ENCODE measurements at regions not wholly inside any gene's neighbourhood (a gene's known extent, or its start where the extent isn't known, plus 50 kb on each side); places are given as distances from the start of the nearest gene placed in this dataset.
"Not testable (repeated sequence)": the region's sequence is repeated elsewhere in the genome, so short reads cannot be mapped to it uniquely, and the experiment has no call there.

- TF ChIP-seq Cebpa-rat (IDR thresholded peaks at IDR 0.05), result no peak
- Histone ChIP-seq H3K4me1 (no peaks in the 10 kb centered on the region), H3K36me3 (no peaks in the 10 kb centered on the region), H4K20me1 (no peaks in the 10 kb centered on the region), H3K27me3 (no peaks in the 10 kb centered on the region), H3K9ac (no peak overlapping the region), H3K27ac (no peak overlapping the region), H3K9me3 (replicated peaks in 1 of 11) (no peaks in the 10 kb centered on the region), H3K4me2 (no peak overlapping the region), H3K4me3 (no peak overlapping the region)
These were observed 53.5 kb upstream of the EPB41L4A start for GRCh38 chr5:112472614-112473013.

GRCh38 chr5:112473989-112474388 lies 54.9 kb upstream of the EPB41L4A start:
- Histone ChIP-seq H4K20me1 (no peaks in the 10 kb centered on the region), H3K4me2 (no peak overlapping the region), H3K27me3 (no peaks in the 10 kb centered on the region), H3K9me3 (replicated peaks in 1 of 11) (no peaks in the 10 kb centered on the region), H3K4me3 (no peak overlapping the region), H3K27ac (no peak overlapping the region), H3K36me3 (no peaks in the 10 kb centered on the region), H3K9ac (no peak overlapping the region), H3K4me1 (no peaks in the 10 kb centered on the region)
- no peak for TF ChIP-seq Cebpa-rat (IDR thresholded peaks at IDR 0.05)

- Histone ChIP-seq H3K27me3 (no peaks in the 10 kb centered on the region), H4K20me1 (no peaks in the 10 kb centered on the region), H3K36me3 (no peaks in the 10 kb centered on the region), H3K4me2 (no peak overlapping the region), H3K4me3 (no peak overlapping the region), H3K9ac (no peak overlapping the region), H3K9me3 (replicated peaks in 1 of 11) (no peaks in the 10 kb centered on the region), H3K27ac (no peak overlapping the region), H3K4me1 (no peaks in the 10 kb centered on the region)
- no peak for TF ChIP-seq Cebpa-rat (IDR thresholded peaks at IDR 0.05)
These were observed 56.8 kb upstream of the EPB41L4A start for GRCh38 chr5:112475747-112476365.

DNA sequence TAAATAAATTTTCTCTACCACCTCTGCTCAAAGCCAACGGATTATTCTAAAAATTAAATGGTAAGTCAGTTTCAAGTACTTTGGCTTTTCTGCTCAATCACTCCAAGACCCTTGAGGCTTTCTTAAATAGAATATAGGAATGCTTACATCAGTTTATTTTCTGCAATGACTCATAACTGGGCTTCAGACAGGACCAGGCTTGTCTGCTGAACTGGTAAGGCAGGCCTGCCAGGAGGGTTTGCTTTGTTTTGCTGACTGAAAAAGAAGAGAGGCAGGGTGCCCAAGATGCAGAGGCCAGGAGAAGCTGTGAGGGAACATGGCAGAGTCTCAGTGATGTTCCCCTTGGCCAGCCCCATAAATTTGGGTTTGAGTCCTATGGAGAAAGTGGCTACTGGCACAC lies 60.3 kb upstream of the EPB41L4A start:
- H3K4me1 ChIP-seq, result no peaks in the 10 kb centered on the region
- H3K27ac ChIP-seq, result no peak overlapping the region
- no peak overlapping the region for H3K4me3 ChIP-seq
- no peaks in the 10 kb centered on the region for H4K20me1 ChIP-seq
- no peaks in the 10 kb centered on the region for H3K27me3 ChIP-seq
- TF ChIP-seq Cebpa-rat (IDR thresholded peaks at IDR 0.05), result no peak
- H3K9ac ChIP-seq, result no peak overlapping the region
- no peak overlapping the region for H3K4me2 ChIP-seq
- H3K36me3 ChIP-seq, result no peaks in the 10 kb centered on the region
- H3K9me3 ChIP-seq (replicated peaks in 1 of 11), result peaks cover 0 to 11% (median 4%) of the 10 kb centered on the region in 11 experiments; a peak in 9 of 22 replicates

GRCh38 chr5:112480501-112480900 lies 61.4 kb upstream of the EPB41L4A start:
- Histone ChIP-seq H3K4me3 (no peak overlapping the region), H3K4me2 (no peak overlapping the region), H4K20me1 (no peaks in the 10 kb centered on the region), H3K4me1 (no peaks in the 10 kb centered on the region), H3K27ac (no peak overlapping the region), H3K36me3 (no peaks in the 10 kb centered on the region), H3K9me3 (replicated peaks in 1 of 11) (peaks cover 0 to 11% (median 4%) of the 10 kb centered on the region in 11 experiments; a peak in 9 of 22 replicates), H3K9ac (no peak overlapping the region), H3K27me3 (no peaks in the 10 kb centered on the region)
- no peak for TF ChIP-seq Cebpa-rat (IDR thresholded peaks at IDR 0.05)

- Histone ChIP-seq H3K4me2 (no peak overlapping the region), H3K9me3 (replicated peaks in 1 of 11) (peaks cover 0 to 11% (median 4%) of the 10 kb centered on the region in 11 experiments; a peak in 9 of 22 replicates), H3K4me1 (no peaks in the 10 kb centered on the region), H3K9ac (no peak overlapping the region), H4K20me1 (no peaks in the 10 kb centered on the region), H3K4me3 (no peak overlapping the region), H3K27me3 (no peaks in the 10 kb centered on the region), H3K27ac (no peak overlapping the region), H3K36me3 (no peaks in the 10 kb centered on the region)
- TF ChIP-seq Cebpa-rat (IDR thresholded peaks at IDR 0.05), result no peak
These were observed 64.6 kb upstream of the EPB41L4A start for GRCh38 chr5:112483704-112484103.

GRCh38 chr5:112485934-112486355 lies 66.9 kb upstream of the EPB41L4A start:
- H4K20me1 ChIP-seq, result no peaks in the 10 kb centered on the region
- no peak overlapping the region for H3K27ac ChIP-seq
- H3K9ac ChIP-seq, result no peak overlapping the region
- H3K9me3 ChIP-seq (replicated peaks in 1 of 11), result peaks cover 0 to 11% (median 4%) of the 10 kb centered on the region in 11 experiments; a peak in 9 of 22 replicates
- H3K27me3 ChIP-seq, result no peaks in the 10 kb centered on the region
- no peak for TF ChIP-seq Cebpa-rat (IDR thresholded peaks at IDR 0.05)
- no peaks in the 10 kb centered on the region for H3K4me1 ChIP-seq
- no peak overlapping the region for H3K4me3 ChIP-seq
- no peaks in the 10 kb centered on the region for H3K36me3 ChIP-seq
- H3K4me2 ChIP-seq, result no peak overlapping the region

DNA sequence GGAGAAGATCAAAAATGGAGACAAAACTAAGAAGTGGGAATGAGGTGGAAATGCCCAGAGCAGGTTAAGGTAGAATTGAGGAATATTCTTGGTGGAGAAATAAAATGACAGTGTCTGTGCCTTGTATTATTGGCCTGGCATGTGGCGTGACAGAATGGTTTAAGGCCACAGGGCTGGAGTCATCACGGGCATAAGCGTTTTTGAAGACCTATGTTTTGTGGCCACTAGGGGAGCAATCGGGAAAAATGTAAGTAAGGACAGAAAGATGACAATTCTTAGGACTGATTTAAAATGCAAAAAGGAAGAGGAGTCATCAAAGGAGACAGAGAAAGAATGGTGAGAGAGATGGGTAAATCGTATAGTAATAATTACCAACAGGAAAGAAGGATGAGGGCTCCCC lies 72.2 kb upstream of the EPB41L4A start:
- H3K9me3 ChIP-seq (replicated peaks in 1 of 11), result 0 out of 22 replicates have a peak, but pooled peaks cover 0 to 3% (median 0%) of the 10 kb centered on the region in 11 experiments
- H4K20me1 ChIP-seq, result no peaks in the 10 kb centered on the region
- H3K9ac ChIP-seq, result no peak overlapping the region
- H3K4me2 ChIP-seq, result no peak overlapping the region
- no peak overlapping the region for H3K4me3 ChIP-seq
- H3K27me3 ChIP-seq, result no peaks in the 10 kb centered on the region
- H3K27ac ChIP-seq, result no peak overlapping the region
- H3K36me3 ChIP-seq, result no peaks in the 10 kb centered on the region
- no peaks in the 10 kb centered on the region for H3K4me1 ChIP-seq
- no peak for TF ChIP-seq Cebpa-rat (IDR thresholded peaks at IDR 0.05)

GRCh38 chr5:112492291-112492690 lies 73.2 kb upstream of the EPB41L4A start:
- H3K36me3 ChIP-seq, result no peaks in the 10 kb centered on the region
- H3K9me3 ChIP-seq (replicated peaks in 1 of 11), result 0 out of 22 replicates have a peak, but pooled peaks cover 0 to 3% (median 0%) of the 10 kb centered on the region in 11 experiments
- TF ChIP-seq Cebpa-rat (IDR thresholded peaks at IDR 0.05), result no peak
- no peak overlapping the region for H3K4me3 ChIP-seq
- no peak overlapping the region for H3K27ac ChIP-seq
- H3K4me1 ChIP-seq, result no peaks in the 10 kb centered on the region
- H4K20me1 ChIP-seq, result no peaks in the 10 kb centered on the region
- no peak overlapping the region for H3K4me2 ChIP-seq
- no peaks in the 10 kb centered on the region for H3K27me3 ChIP-seq
- no peak overlapping the region for H3K9ac ChIP-seq

- H3K4me2 ChIP-seq, H3K36me3 ChIP-seq, H3K27me3 ChIP-seq, H3K27ac ChIP-seq, H3K4me3 ChIP-seq, H3K4me1 ChIP-seq, H4K20me1 ChIP-seq, H3K9ac ChIP-seq: not testable (repeated sequence)
- H3K9me3 ChIP-seq (replicated peaks in 1 of 11), result peaks cover 0 to 11% (median 0%) of the 10 kb centered on the region in 11 experiments; a peak in 2 of 22 replicates
These were observed 84.8 kb upstream of the EPB41L4A start for GRCh38 chr5:112503749-112504501.

- H3K4me3 ChIP-seq, H3K9ac ChIP-seq, H4K20me1 ChIP-seq, H3K36me3 ChIP-seq, H3K4me1 ChIP-seq, H3K27ac ChIP-seq, H3K27me3 ChIP-seq, H3K4me2 ChIP-seq: not testable (repeated sequence)
- peaks cover 10 to 25% (median 13%) of the 10 kb centered on the region in 11 experiments; a peak in 20 of 22 replicates for H3K9me3 ChIP-seq (replicated peaks in 1 of 11)
These were observed 90.0 kb upstream of the EPB41L4A start for GRCh38 chr5:112509097-112509496.

Measured in BLaER1 treated with 17β-estradiol and CSF1 and Interleukin-3, amounts not matched to agents 10 nM and 100 nM (cell line).